ENCODE measurements at regions not wholly inside any gene's neighbourhood (a gene's known extent, or its start where the extent isn't known, plus 50 kb on each side); places are given as distances from the start of the nearest gene placed in this dataset.

DNA sequence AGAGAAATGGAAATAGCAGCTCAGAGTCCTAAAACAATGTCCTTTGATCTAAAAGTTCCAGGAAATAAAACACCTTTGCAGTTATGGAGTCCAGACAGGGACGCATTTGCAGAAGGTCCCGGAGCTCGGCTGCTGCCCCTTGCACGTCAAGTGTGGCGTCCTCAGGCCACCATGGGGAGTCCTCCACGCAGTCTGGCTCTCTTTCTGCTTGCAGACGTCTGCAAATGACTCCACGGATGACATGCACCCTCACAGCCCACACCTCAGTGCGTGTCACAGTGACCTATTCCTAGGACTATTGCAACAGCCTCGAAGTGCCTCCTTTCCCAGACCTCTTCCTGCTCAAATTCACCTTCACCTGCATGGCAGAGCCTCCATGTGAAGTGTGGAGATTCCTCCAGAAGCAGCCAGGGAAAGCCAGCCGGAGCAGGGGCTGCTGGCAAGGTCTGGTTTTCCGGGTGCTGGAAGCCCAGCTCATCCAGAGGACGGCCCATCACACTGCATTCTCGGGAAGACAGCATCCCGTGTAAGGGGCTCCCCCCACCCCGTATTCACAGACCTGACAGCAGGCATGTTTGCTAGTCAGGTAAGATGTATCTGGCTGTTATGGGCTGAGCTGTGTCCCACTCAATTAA is 137.7 kb downstream of the ASB1 start:
- TF ChIP-seq CTCF (IDR thresholded peaks at IDR 0.05 in 4 of 5, conservative IDR thresholded peaks at IDR 0.05 in 1 of 5), result no peak
- no peak for TF ChIP-seq POLR2A (IDR thresholded peaks at IDR 0.05)
